ENCODE measurements at regions not wholly inside any gene's neighbourhood (a gene's known extent, or its start where the extent isn't known, plus 50 kb on each side); places are given as distances from the start of the nearest gene placed in this dataset.

DNA sequence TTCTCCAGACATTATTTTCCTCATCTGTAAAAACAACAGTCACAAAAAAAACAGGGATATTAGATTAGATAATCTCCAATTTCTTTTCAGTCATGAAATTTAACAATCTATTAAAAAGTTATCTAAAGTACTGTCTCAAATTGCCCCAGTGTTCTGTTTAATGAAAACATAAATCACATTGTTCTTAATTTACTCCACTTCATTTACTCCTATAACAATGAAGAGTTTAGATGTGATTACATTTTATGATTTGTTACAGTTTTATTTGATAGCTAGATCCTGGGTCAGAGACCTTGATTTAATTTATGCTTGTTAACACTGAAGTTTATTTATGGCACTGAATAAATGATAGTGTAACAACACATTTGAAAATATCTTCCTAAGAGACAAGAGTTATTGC lies 230.2 kb upstream of the TRPC4 start:
- Histone ChIP-seq H3K27me3 (no peaks in the 10 kb centered on the region), H3K4me1 (no peaks in the 10 kb centered on the region), H3K9me3 (no peaks in the 10 kb centered on the region), H3K4me3 (no peak overlapping the region), H3K36me3 (no peaks in the 10 kb centered on the region), H3K27ac (no peak overlapping the region)
- no peak for DNase-seq (ENCODE audit: low spot score)
- TF ChIP-seq, protein P1, sequence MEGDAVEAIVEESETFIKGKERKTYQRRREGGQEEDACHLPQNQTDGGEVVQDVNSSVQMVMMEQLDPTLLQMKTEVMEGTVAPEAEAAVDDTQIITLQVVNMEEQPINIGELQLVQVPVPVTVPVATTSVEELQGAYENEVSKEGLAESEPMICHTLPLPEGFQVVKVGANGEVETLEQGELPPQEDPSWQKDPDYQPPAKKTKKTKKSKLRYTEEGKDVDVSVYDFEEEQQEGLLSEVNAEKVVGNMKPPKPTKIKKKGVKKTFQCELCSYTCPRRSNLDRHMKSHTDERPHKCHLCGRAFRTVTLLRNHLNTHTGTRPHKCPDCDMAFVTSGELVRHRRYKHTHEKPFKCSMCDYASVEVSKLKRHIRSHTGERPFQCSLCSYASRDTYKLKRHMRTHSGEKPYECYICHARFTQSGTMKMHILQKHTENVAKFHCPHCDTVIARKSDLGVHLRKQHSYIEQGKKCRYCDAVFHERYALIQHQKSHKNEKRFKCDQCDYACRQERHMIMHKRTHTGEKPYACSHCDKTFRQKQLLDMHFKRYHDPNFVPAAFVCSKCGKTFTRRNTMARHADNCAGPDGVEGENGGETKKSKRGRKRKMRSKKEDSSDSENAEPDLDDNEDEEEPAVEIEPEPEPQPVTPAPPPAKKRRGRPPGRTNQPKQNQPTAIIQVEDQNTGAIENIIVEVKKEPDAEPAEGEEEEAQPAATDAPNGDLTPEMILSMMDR (IDR thresholded peaks at IDR 0.05), result no peak

DNA sequence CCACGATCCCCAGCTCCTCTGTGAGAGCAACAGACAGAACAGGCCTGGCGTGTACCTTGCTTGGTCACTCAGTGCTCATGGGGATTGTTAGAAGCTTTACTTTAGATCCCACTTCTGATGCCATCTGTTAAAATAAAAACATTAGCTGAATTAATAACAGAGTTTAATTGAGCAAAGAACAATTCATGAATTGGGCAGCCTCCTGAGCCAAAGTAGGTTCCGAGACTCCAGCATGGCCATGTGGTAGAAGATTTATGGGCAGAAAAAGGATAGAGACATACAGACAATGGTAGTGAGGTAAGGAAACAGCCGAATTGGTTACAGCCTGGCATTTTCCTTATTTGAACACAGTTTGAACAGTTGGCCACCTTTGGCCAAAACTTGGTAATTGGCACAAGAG lies 223.9 kb upstream of the TRPC4 start:
- Histone ChIP-seq H3K4me1 (no peaks in the 10 kb centered on the region), H3K9me3 (no peaks in the 10 kb centered on the region), H3K36me3 (no peaks in the 10 kb centered on the region), H3K4me3 (no peak overlapping the region), H3K27ac (no peak overlapping the region), H3K27me3 (no peaks in the 10 kb centered on the region)
- TF ChIP-seq, protein P1 (IDR thresholded peaks at IDR 0.05), result no peak
- no peak for DNase-seq (ENCODE audit: low spot score)

DNA sequence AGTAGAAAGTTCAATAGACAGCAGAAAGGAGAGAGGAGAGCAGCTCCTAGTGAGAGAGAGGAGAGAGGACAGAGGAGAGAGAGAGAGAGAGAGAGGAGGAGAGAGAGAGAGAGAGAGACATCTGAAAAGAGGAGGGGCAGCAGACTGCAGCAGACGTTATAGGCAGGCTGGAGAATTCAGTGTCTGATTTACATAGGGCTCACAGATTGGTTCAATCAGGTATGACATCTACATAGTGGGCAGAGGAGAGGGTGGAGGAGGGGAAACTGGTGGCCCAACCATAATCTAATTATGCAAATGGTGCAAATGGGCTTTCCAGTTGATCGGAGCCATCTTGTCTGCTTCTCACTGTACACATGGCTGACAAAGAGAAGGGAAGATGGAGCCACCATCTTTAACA lies 221.3 kb upstream of the TRPC4 start:
- no peak for DNase-seq (ENCODE audit: low spot score)
- peaks cover 0 to 9% of the 10 kb centered on the region in 2 donors for H3K9me3 ChIP-seq
- no peak overlapping the region for H3K4me3 ChIP-seq
- TF ChIP-seq, protein P1 (IDR thresholded peaks at IDR 0.05), result no peak
- no peaks in the 10 kb centered on the region for H3K27me3 ChIP-seq
- no peaks in the 10 kb centered on the region for H3K4me1 ChIP-seq
- H3K36me3 ChIP-seq, result no peaks in the 10 kb centered on the region
- H3K27ac ChIP-seq, result no peak overlapping the region

DNA sequence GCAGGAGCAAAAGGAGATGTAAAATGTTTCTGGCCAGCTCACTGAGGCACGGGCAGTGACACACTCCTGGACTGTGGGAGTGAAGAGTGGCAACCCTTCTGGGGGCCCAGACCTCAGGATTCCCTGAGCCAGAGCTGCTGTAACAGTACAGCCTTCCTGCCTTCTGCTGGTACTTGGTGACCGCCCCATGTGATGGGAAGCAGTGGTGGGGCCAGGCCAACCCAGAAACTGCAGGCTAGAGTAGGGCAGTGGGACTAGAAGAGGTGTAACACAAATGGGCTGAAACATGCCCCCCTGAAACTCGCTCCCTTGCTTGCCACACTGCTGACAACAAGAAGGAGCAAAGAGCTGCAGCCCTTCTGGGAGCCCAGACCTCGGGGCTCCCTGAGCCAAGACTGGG lies 217.1 kb upstream of the TRPC4 start:
- Histone ChIP-seq H3K36me3 (no peaks in the 10 kb centered on the region), H3K9me3 (peaks cover 0 to 22% of the 10 kb centered on the region in 2 donors), H3K27ac (no peak overlapping the region), H3K4me1 (no peaks in the 10 kb centered on the region), H3K27me3 (no peaks in the 10 kb centered on the region), H3K4me3 (no peak overlapping the region)
- no peak for DNase-seq (ENCODE audit: low spot score)
- TF ChIP-seq, protein P1 (IDR thresholded peaks at IDR 0.05), result no peak

DNA sequence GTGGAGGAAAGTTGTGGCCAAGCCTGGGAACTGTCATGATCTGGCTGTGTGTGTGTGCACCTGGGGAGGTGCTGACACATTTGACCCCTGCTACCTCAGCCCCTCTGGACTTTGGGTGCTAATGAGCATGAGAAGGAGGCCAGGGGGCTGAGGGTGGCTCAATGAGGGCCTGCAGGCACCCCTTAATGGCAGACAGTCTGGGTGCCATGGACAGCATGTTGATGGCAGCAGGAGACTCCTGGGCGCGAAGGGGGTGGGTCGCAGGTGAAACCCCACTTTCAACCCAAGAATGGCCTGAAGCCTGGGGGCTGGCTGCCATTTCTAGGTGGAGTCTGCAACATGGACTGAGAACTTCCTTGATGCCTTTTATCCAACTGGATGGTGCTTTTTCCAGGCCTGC lies 216.4 kb upstream of the TRPC4 start:
- DNase-seq (ENCODE audit: low spot score), result no peak
- H3K27me3 ChIP-seq, result no peaks in the 10 kb centered on the region
- TF ChIP-seq, protein P1 (IDR thresholded peaks at IDR 0.05), result no peak
- no peak overlapping the region for H3K27ac ChIP-seq
- H3K4me3 ChIP-seq, result no peak overlapping the region
- no peaks in the 10 kb centered on the region for H3K36me3 ChIP-seq
- peaks cover 0 to 22% of the 10 kb centered on the region in 2 donors for H3K9me3 ChIP-seq
- no peaks in the 10 kb centered on the region for H3K4me1 ChIP-seq

DNA sequence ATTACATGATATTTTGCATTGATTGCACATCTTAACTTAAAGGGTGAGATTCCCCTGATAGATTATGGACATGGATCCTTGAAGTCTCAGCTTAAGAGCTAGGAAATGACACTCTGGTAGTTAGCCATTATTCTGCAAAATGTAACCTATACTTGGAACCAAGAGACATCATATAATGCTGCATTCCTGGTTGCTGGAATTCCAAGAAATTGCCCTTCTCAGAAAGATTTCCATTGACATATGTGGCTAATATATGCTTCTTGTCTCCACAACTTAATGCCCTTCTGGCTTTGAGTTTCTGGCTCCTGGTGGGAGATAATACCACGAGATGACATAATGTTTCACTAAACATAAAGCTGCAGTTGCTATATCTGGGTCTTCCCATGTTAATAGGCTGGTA lies 204.4 kb upstream of the TRPC4 start:
- Histone ChIP-seq H3K36me3 (no peaks in the 10 kb centered on the region), H3K4me3 (no peak overlapping the region), H3K27me3 (no peaks in the 10 kb centered on the region), H3K9me3 (no peaks in the 10 kb centered on the region), H3K27ac (no peak overlapping the region), H3K4me1 (no peaks in the 10 kb centered on the region)
- DNase-seq (ENCODE audit: low spot score), result no peak
- TF ChIP-seq, protein P1 (IDR thresholded peaks at IDR 0.05), result no peak

Data from right atrium auricular region (tissue), 2 donors.